GM04504 (cell line): ENCODE measurements at regions not wholly inside any gene's neighbourhood (a gene's known extent, or its start where the extent isn't known, plus 50 kb on each side); places are given as distances from the start of the nearest gene placed in this dataset.

ENCODE experiments used
- DNase-seq: peaks from one replicate; pipeline ENCODE4 v3.0.0-alpha.2; 2012; ENCODE audit warnings: low read depth

DNA sequence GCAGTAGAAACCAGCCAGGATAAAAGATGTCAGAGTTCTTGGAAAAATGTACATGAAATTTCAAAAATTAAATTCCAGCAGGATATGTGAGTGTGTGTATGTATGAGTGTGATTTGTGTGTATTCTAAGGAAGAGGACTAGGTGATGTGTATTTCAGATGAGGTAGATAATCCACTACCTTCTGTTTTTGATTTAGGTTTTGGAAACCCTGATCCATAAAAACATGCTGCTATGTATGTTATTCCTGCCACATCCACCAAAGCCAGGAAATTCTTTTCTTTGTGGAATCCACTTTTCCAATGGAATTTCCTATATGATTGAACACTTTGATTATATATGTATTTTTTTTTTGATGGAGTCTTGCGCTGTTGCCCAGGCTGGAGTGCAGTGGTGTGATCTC is 276.9 kb downstream of the UQCRFS1 start:
- DNase-seq = no peak

DNA sequence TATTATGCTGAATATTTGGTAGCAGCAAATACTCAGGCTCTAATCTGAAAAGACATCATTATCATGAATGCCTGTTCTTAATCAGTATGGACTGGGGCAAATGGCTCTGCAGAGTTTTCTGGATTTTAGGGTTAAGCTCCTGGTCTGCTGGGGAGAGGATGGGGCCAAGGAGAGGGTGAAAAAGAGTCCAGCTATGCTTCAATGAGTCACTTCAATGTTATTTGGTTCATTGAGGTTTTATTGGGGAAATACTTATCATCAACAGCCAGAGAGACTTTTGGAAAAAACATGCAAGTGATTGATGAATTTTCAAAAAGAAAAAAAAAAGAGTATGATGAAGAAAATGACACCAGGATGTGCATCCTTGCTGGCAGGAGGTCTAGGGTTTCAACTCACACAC is 278.3 kb downstream of the UQCRFS1 start:
- no peak for DNase-seq

DNA sequence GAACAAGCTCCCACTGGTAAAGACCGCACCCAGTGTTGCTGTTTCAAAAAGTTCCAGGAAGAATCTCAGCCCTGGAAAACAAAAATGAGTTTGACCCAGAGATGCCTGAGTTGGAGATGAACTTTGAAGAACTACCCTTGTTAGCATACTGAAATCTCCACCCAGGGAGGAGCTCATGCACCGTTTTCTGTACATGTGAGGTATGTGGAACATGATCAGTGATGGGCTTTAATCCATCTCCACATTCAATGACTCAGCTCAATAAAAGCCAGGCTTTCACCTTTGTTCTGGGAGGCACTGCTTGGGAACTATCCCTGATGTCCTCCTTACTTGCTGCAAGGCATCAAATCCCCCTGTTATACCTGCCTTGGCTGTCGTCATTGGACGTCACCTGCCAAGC is 279.9 kb downstream of the UQCRFS1 start:
- no peak for DNase-seq

GRCh38 chr19:28932446-28932845 is 280.5 kb downstream of the UQCRFS1 start:
- no peak for DNase-seq

- DNase-seq = no peak
Measured at GRCh38 chr19:28929006-28929405, 283.9 kb downstream of the UQCRFS1 start.

- no peak for DNase-seq
Measured at GRCh38 chr19:28927456-28927855, 285.5 kb downstream of the UQCRFS1 start.

DNA sequence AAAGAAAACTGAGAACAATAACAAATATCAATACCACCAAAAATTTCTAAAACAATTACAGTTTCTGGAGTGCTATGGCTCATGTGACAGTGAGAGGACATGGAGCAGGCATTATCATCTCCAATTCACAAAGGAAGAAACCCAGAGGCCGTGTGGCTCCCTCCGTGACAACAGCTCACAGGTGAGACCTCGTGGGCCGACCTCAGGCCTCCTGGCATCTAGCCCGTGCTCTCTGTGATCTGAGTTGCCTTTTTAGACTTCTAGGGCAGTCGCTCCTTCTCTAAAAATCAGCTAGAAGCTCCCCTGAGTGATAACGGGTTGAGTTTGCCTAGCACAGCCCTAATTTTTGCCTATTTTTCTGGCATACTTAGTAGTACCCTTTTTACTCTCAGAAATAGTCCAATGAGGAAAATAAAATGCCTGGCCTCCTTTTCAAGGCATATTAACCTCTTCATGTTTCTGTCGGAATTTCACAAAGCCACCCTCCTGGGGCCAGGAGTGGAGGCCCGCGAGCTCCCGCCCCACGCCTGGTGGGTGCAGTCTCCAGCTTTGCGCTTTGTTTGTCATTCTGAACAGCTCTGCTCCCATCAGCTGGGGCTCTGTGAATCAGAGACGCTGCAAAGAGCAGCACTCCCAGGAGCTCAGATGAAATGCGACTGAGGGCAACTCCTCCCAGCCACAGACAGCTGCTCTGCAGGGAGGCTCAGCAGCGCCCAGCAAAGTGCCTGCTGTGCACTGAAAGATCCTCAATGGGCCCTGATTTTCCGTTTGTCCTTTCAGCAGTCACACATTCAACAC is 292.5 kb downstream of the UQCRFS1 start:
- no peak for DNase-seq

DNA sequence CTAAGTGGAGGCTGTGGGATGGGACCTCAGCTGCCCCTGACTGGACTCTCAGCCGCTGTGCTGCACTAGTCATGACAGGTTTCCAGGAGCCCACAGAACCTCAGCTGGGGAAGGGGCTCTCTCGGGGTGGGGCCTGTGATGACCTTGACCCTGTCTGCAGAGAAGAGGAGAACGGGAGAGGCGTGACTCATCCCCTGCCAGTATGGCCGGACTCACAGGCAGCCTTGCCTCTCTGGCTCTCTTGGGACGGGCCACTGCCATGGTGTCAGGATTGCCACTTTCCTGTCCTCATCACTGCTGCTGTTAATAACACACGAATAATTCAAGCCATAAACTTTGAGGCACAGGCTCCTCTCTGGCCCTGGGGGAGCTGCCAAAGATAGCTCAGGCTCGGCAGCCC is 295.3 kb downstream of the UQCRFS1 start:
- DNase-seq = no peak

- DNase-seq = no peak
Measured at GRCh38 chr19:28915737-28916460, 297.1 kb downstream of the UQCRFS1 start.

- no peak for DNase-seq
Measured at GRCh38 chr19:28915202-28915601, 297.7 kb downstream of the UQCRFS1 start.

- DNase-seq = no peak
Measured at GRCh38 chr19:28914173-28914572, 298.8 kb downstream of the UQCRFS1 start.

GRCh38 chr19:28913626-28914025 is 299.3 kb downstream of the UQCRFS1 start:
- no peak for DNase-seq

- DNase-seq = no peak
Measured at GRCh38 chr19:28908941-28909340, 304.0 kb downstream of the UQCRFS1 start.

GRCh38 chr19:28907534-28907933 is 305.4 kb downstream of the UQCRFS1 start:
- no peak for DNase-seq

DNA sequence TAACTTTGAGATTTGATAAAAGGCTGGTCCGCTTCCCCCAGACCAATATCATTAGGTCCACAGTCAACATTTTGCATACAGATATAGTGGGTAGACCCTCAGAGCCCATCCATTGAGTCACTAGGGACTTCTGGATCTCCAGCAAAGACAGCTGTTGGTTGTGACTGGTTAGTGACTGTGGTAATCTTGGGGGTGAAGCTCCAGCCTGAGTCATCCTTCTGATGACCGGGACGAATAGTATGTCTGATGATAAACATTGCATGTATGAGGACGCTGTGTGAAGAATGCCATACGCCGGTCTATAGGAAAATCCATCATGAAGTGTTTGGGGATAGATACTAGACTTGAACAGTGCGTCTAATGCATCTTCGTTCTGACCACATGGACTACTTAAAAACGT is 307.0 kb downstream of the UQCRFS1 start:
- DNase-seq = peak; percentile 23

GRCh38 chr19:28899703-28900102 is 313.2 kb downstream of the UQCRFS1 start:
- no peak for DNase-seq

GRCh38 chr19:28898249-28898648 is 314.7 kb downstream of the UQCRFS1 start:
- peak; percentile 53 for DNase-seq

DNA sequence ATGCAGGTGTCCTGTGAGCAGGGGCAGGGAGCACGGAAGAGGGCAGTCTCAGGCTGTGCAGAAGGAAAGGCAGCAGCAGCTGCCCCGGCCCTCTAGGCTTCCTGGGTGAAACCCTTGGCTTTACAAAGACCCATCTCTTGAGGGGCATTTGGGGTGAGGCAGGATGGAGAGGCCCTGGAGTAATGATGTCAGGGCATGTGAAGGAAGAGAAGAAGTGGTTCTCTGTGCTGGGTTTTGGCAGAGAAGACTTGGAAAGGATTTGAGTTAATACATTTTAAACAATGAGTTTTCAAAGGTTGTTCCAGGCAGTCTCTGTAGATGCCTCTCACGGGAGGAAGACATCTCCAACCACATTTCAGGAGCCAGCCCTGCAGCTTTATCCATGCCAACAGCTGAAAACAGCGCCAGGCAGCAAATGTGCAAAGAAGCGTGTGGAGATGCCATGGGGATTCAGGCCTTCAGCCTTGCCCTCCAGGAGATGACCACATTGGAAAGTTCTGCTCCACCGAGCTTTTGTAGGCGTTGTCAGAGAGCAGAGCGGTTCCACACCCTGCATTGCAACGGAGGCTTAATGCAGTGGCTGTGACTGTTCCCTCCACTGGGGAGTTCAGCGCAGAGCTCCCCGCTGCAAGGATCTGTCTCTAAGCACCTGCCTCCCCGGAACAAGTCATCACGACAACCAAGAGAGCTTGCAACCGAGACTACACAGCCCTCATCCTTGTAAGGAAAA is 322.8 kb downstream of the UQCRFS1 start:
- no peak for DNase-seq

GRCh38 chr19:28887920-28888618 is 324.9 kb downstream of the UQCRFS1 start:
- DNase-seq = no peak

DNA sequence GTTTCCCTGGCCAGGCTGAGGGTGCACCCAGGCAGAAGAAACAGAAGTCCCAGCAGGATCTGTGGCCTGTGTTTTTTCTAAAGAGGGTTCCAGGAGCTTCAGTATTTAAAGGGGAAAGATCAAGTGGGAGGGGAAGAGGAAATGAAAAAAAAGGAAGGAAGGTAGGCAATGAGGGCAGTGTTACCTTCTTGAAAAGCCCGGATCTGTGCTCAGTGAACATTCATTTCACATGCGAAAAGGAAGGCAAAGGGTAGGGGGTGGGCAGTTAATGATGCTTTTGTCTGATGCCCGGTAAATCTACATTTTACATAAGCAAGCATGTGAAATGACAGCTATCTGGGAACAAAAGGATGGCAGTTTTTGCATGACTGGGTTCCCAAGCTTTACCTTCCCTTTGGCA is 326.2 kb downstream of the UQCRFS1 start:
- no peak for DNase-seq

- no peak for DNase-seq
Measured at GRCh38 chr19:28885965-28886364, 327.0 kb downstream of the UQCRFS1 start.

- DNase-seq = no peak
Measured at GRCh38 chr19:28884786-28885476, 328.0 kb downstream of the UQCRFS1 start.
